ENCODE measurements at regions not wholly inside any gene's neighbourhood (a gene's known extent, or its start where the extent isn't known, plus 50 kb on each side); places are given as distances from the start of the nearest gene placed in this dataset.

GRCh38 chr6:142537612-142538478, 236.0 kb downstream of the ADGRG6 start:
- ChIA-PET POLR2A (no interaction called here), CTCF (interaction anchor here (1.3 kb wide), 1 partner anchor 63 kb away, joined by 5 read pairs; no protein-coding TSS in a partner anchor)

GRCh38 chr6:142542704-142543233, 241.0 kb downstream of the ADGRG6 start:
- CTCF ChIA-PET = no interaction called here
- no peak for DNase-seq (ENCODE audit: extremely low spot score)
- POLR2A ChIA-PET = no interaction called here
- TF ChIP-seq ARNT (IDR thresholded peaks at IDR 0.05) = no peak
- no peak for TF ChIP-seq PKNOX1 (IDR thresholded peaks at IDR 0.05)
- no peak for TF ChIP-seq FOXA1 (IDR thresholded peaks at IDR 0.05)
- no peak for TF ChIP-seq ZNF384 (IDR thresholded peaks at IDR 0.05)
- no peak for TF ChIP-seq BHLHE40 (IDR thresholded peaks at IDR 0.05; ENCODE audit: borderline replicate concordance)
- no peak for TF ChIP-seq SUZ12 (IDR thresholded peaks at IDR 0.05)
- TF ChIP-seq NFRKB (IDR thresholded peaks at IDR 0.05) = no peak
- TF ChIP-seq L3MBTL2 (conservative IDR thresholded peaks at IDR 0.05) = no peak
- TF ChIP-seq SP1 (IDR thresholded peaks at IDR 0.05) = no peak
- TF ChIP-seq FOXK2 (IDR thresholded peaks at IDR 0.05) = no peak
- TF ChIP-seq LEF1 (IDR thresholded peaks at IDR 0.05; ENCODE audit: borderline replicate concordance) = no peak
- no peak for TF ChIP-seq TARDBP (IDR thresholded peaks at IDR 0.05)
- no peak for TF ChIP-seq ELF4 (IDR thresholded peaks at IDR 0.05)
- no peak for TF ChIP-seq CTBP1 (IDR thresholded peaks at IDR 0.05; ENCODE audit: borderline replicate concordance)
- TF ChIP-seq FOXM1 (IDR thresholded peaks at IDR 0.05; ENCODE audit: borderline replicate concordance) = no peak
- TF ChIP-seq HDGF (IDR thresholded peaks at IDR 0.05; ENCODE audit: borderline replicate concordance) = no peak

More at GRCh38 chr6:142537612-142538478, 236.0 kb downstream of the ADGRG6 start:
- peak; percentile 48 for DNase-seq (ENCODE audit: extremely low spot score)
- no peak for TF ChIP-seq NFRKB (IDR thresholded peaks at IDR 0.05)
- TF ChIP-seq SP1 (IDR thresholded peaks at IDR 0.05) = no peak
- TF ChIP-seq SUZ12 (IDR thresholded peaks at IDR 0.05) = no peak
- TF ChIP-seq FOXA1 (IDR thresholded peaks at IDR 0.05) = no peak
- no peak for TF ChIP-seq CTBP1 (IDR thresholded peaks at IDR 0.05; ENCODE audit: borderline replicate concordance)
- no peak for TF ChIP-seq HDGF (IDR thresholded peaks at IDR 0.05; ENCODE audit: borderline replicate concordance)
- no peak for TF ChIP-seq ARNT (IDR thresholded peaks at IDR 0.05)
- TF ChIP-seq LEF1 (IDR thresholded peaks at IDR 0.05; ENCODE audit: borderline replicate concordance) = no peak
- TF ChIP-seq TARDBP (IDR thresholded peaks at IDR 0.05) = no peak
- no peak for TF ChIP-seq FOXM1 (IDR thresholded peaks at IDR 0.05; ENCODE audit: borderline replicate concordance)
- no peak for TF ChIP-seq BHLHE40 (IDR thresholded peaks at IDR 0.05; ENCODE audit: borderline replicate concordance)
- TF ChIP-seq ZNF384 (IDR thresholded peaks at IDR 0.05) = no peak
- TF ChIP-seq FOXK2 (IDR thresholded peaks at IDR 0.05) = no peak
- TF ChIP-seq PKNOX1 (IDR thresholded peaks at IDR 0.05) = no peak
- TF ChIP-seq L3MBTL2 (conservative IDR thresholded peaks at IDR 0.05) = no peak
- no peak for TF ChIP-seq ELF4 (IDR thresholded peaks at IDR 0.05)

- CTCF ChIA-PET = no interaction called here
- DNase-seq (ENCODE audit: extremely low spot score) = no peak
- TF ChIP-seq CTBP1 (IDR thresholded peaks at IDR 0.05; ENCODE audit: borderline replicate concordance) (no peak), ELF4 (IDR thresholded peaks at IDR 0.05) (no peak), L3MBTL2 (conservative IDR thresholded peaks at IDR 0.05) (no peak), PKNOX1 (IDR thresholded peaks at IDR 0.05) (no peak), BHLHE40 (IDR thresholded peaks at IDR 0.05; ENCODE audit: borderline replicate concordance) (no peak), ZNF384 (IDR thresholded peaks at IDR 0.05) (no peak), FOXA1 (IDR thresholded peaks at IDR 0.05) (no peak), ARNT (IDR thresholded peaks at IDR 0.05) (no peak), LEF1 (IDR thresholded peaks at IDR 0.05; ENCODE audit: borderline replicate concordance) (no peak), TARDBP (IDR thresholded peaks at IDR 0.05) (no peak), SP1 (IDR thresholded peaks at IDR 0.05) (no peak), HDGF (IDR thresholded peaks at IDR 0.05; ENCODE audit: borderline replicate concordance) (no peak)
- POLR2A ChIA-PET = no interaction called here
These were observed 241.8 kb downstream of the ADGRG6 start for GRCh38 chr6:142543606-142544005.

- TF ChIP-seq LEF1 (IDR thresholded peaks at IDR 0.05; ENCODE audit: borderline replicate concordance) = no peak
- TF ChIP-seq ZNF384 (IDR thresholded peaks at IDR 0.05) = no peak
- TF ChIP-seq L3MBTL2 (conservative IDR thresholded peaks at IDR 0.05) = no peak
- CTCF ChIA-PET = no interaction called here
- POLR2A ChIA-PET = no interaction called here
- no peak for DNase-seq (ENCODE audit: extremely low spot score)
These were observed 242.5 kb downstream of the ADGRG6 start for GRCh38 chr6:142544199-142544838.

GRCh38 chr6:142545147-142545546, 243.3 kb downstream of the ADGRG6 start:
- DNase-seq (ENCODE audit: extremely low spot score) = no peak
- no peak for TF ChIP-seq PKNOX1 (IDR thresholded peaks at IDR 0.05)
- TF ChIP-seq LEF1 (IDR thresholded peaks at IDR 0.05; ENCODE audit: borderline replicate concordance) = no peak
- no peak for TF ChIP-seq TARDBP (IDR thresholded peaks at IDR 0.05)
- no peak for TF ChIP-seq SUZ12 (IDR thresholded peaks at IDR 0.05)
- TF ChIP-seq SP1 (IDR thresholded peaks at IDR 0.05) = no peak
- TF ChIP-seq L3MBTL2 (conservative IDR thresholded peaks at IDR 0.05) = no peak
- no peak for TF ChIP-seq CTBP1 (IDR thresholded peaks at IDR 0.05; ENCODE audit: borderline replicate concordance)
- no peak for TF ChIP-seq FOXK2 (IDR thresholded peaks at IDR 0.05)
- no peak for TF ChIP-seq NFRKB (IDR thresholded peaks at IDR 0.05)
- TF ChIP-seq BHLHE40 (IDR thresholded peaks at IDR 0.05; ENCODE audit: borderline replicate concordance) = no peak
- TF ChIP-seq FOXA1 (IDR thresholded peaks at IDR 0.05) = no peak
- no peak for TF ChIP-seq HDGF (IDR thresholded peaks at IDR 0.05; ENCODE audit: borderline replicate concordance)
- TF ChIP-seq FOXM1 (IDR thresholded peaks at IDR 0.05; ENCODE audit: borderline replicate concordance) = no peak
- TF ChIP-seq ELF4 (IDR thresholded peaks at IDR 0.05) = no peak
- TF ChIP-seq ZNF384 (IDR thresholded peaks at IDR 0.05) = no peak
- no peak for TF ChIP-seq ARNT (IDR thresholded peaks at IDR 0.05)
- ChIA-PET POLR2A (no interaction called here), CTCF (interaction anchor here (0.6 kb wide), 1 partner anchor 349 kb away, joined by 3 read pairs; no protein-coding TSS in a partner anchor)

All from HEK293T (cell line).